ENCODE measurements at regions not wholly inside any gene's neighbourhood (a gene's known extent, or its start where the extent isn't known, plus 50 kb on each side); places are given as distances from the start of the nearest gene placed in this dataset.

DNA sequence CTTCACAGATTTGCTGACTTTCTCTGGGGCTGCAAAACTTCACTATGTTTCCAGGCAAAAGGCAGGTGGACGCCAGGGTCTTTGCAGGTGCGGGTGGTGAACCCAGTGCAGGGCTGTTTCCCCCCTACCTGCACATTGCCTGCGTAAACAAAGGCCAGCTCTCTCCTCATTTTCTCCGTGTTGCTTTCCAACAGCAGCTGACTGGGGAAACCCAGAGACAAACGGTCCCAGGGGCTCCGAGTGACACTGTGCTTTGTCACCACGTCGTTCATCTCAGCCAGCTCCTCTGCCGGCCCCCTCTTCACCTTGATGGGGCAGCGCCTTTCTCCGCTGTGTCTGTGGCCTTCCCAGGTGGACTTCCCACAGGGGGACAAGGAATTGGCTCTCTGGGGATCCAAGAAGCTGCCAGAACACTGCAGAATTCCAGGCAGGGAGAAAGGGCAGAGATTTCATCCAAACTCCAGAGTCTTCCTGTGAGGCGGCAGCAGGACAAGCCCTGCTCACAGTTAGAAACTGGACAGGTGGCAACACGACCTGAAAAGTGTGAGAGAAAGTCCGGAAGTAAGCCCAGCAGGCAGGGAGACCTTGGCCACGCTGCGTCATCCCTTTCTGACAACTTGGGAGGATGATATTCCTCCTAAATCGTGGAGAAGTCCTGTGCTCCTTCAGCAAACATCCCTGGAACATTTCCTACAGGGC is 1493.7 kb downstream of the TBC1D22A start:
- CTCF ChIA-PET = no interaction called here
- Histone ChIP-seq H3K27me3 (ENCODE audit: insufficient read depth, low read length) (peaks cover 2% of the 10 kb centered on the region; the same call in 1 of the 2 replicates), H3K4me2 (ENCODE audit: low read length) (no peak overlapping the region), H3K79me2 (ENCODE audit: insufficient read depth, low read length) (no peaks in the 10 kb centered on the region), H3K9me3 (ENCODE audit: control insufficient read depth in 1 of 2, insufficient read depth in 1 of 2, low read depth in 1 of 2, low read length in 2 of 2) (peaks cover 0 to 4% of the 10 kb centered on the region in 2 experiments; a peak in 1 of 4 replicates), H3K9me2 (ENCODE audit: insufficient read depth) (no peaks in the 10 kb centered on the region), H4K20me1 (ENCODE audit: insufficient read depth) (no peaks in the 10 kb centered on the region), H3K9ac (ENCODE audit: low read length) (no peak overlapping the region), H2AFZ (ENCODE audit: low read depth, low read length, poor library complexity, severe bottlenecking) (no peak overlapping the region), H3K4me1 (ENCODE audit: control insufficient read depth in 1 of 2, insufficient read depth in 2 of 2, low read length in 2 of 2) (no peaks in the 10 kb centered on the region), H3K36me3 (ENCODE audit: control insufficient read depth in 1 of 2, insufficient read depth in 2 of 2, low read length in 2 of 2) (no peaks in the 10 kb centered on the region), H3K27ac (ENCODE audit: low read depth, low read length) (no peak overlapping the region), H3K4me3 (replicated peaks in 1 of 2; ENCODE audit: low read depth in 1 of 2, low read length in 2 of 2) (no peak overlapping the region)
- no TSS peak for BruUV-seq (replicated peaks)
- intact Hi-C loops (cut with micrococcal nuclease) = no loop called here
- TF ChIP-seq, protein P1, sequence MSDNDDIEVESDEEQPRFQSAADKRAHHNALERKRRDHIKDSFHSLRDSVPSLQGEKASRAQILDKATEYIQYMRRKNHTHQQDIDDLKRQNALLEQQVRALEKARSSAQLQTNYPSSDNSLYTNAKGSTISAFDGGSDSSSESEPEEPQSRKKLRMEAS (IDR thresholded peaks at IDR 0.05) = no peak
- TF ChIP-seq FOSL1 (IDR thresholded peaks at IDR 0.05; ENCODE audit: low read depth) (no peak), SP1 (IDR thresholded peaks at IDR 0.05; ENCODE audit: low read depth) (no peak), ZFX (IDR thresholded peaks at IDR 0.05) (no peak), POLR2AphosphoS5 (IDR thresholded peaks at IDR 0.05; ENCODE audit: low read depth, low read length) (no peak)
- TF ChIP-seq, protein P2, sequence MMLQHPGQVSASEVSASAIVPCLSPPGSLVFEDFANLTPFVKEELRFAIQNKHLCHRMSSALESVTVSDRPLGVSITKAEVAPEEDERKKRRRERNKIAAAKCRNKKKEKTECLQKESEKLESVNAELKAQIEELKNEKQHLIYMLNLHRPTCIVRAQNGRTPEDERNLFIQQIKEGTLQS (IDR thresholded peaks at IDR 0.05) = no peak
- POLR2A ChIA-PET = no interaction called here
- no peak for DNase-seq (ENCODE audit: low read depth, low spot score)
- RAD21 ChIA-PET (ENCODE audit: low non-redundant PET in 1 of 2, low total read pairs in 2 of 2, uncharacterized antibody in 2 of 2, unreplicated experiment in 2 of 2) = no interaction called here
- ATAC-seq = no peak

DNA sequence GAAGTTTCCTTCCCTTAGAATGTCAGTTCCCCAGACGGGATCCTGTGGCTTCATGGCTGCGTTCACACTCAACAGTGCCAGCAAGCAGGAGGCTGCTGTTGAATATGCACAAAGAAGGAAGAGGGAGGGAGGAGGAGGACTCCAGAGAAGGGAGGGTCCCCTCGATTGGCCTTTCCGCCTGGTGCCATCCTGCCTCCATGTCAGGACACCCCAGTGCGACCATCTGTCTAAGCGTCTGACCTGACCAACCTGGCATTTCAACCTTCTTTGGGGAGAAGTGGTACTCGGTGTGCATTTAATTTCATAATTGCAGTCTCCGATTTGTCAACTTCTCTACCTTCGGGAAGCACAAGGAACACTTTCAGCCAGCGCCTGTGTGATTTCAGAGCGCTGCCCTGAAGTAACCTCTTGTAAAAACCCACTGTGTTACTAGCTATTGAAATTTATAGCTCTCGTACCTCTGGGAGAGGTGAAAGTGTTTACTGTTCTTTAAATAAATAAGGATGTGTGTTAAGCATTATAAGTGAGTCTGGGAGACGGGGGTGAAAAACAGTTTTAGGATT is 1491.9 kb downstream of the TBC1D22A start:
- Histone ChIP-seq H3K9ac (ENCODE audit: low read length) (no peak overlapping the region), H3K9me2 (ENCODE audit: insufficient read depth) (no peaks in the 10 kb centered on the region), H3K36me3 (ENCODE audit: control insufficient read depth in 1 of 2, insufficient read depth in 2 of 2, low read length in 2 of 2) (no peaks in the 10 kb centered on the region), H3K27ac (ENCODE audit: low read depth, low read length) (no peak overlapping the region), H3K4me3 (replicated peaks in 1 of 2; ENCODE audit: low read depth in 1 of 2, low read length in 2 of 2) (no peak overlapping the region), H3K27me3 (ENCODE audit: insufficient read depth, low read length) (peaks cover 6% of the 10 kb centered on the region; the same call in 1 of the 2 replicates), H3K79me2 (ENCODE audit: insufficient read depth, low read length) (no peaks in the 10 kb centered on the region), H2AFZ (ENCODE audit: low read depth, low read length, poor library complexity, severe bottlenecking) (no peak overlapping the region), H3K4me1 (ENCODE audit: control insufficient read depth in 1 of 2, insufficient read depth in 2 of 2, low read length in 2 of 2) (no peaks in the 10 kb centered on the region), H3K4me2 (ENCODE audit: low read length) (no peak overlapping the region), H3K9me3 (ENCODE audit: control insufficient read depth in 1 of 2, insufficient read depth in 1 of 2, low read depth in 1 of 2, low read length in 2 of 2) (peaks cover 0 to 4% of the 10 kb centered on the region in 2 experiments; a peak in 1 of 4 replicates), H4K20me1 (ENCODE audit: insufficient read depth) (no peaks in the 10 kb centered on the region)
- CTCF ChIA-PET = no interaction called here
- RAD21 ChIA-PET (ENCODE audit: low non-redundant PET in 1 of 2, low total read pairs in 2 of 2, uncharacterized antibody in 2 of 2, unreplicated experiment in 2 of 2) = no interaction called here
- ATAC-seq (no peak), DNase-seq (ENCODE audit: low read depth, low spot score) (no peak)
- intact Hi-C loops (cut with micrococcal nuclease) = no loop called here
- POLR2A ChIA-PET = no interaction called here
- no TSS peak for BruUV-seq (replicated peaks)
- TF ChIP-seq JUND (IDR thresholded peaks at IDR 0.05) = no peak
- no peak for TF ChIP-seq EZH2phosphoT487 (IDR thresholded peaks at IDR 0.05; ENCODE audit: borderline replicate concordance)
- no peak for TF ChIP-seq ZFX (IDR thresholded peaks at IDR 0.05)
- TF ChIP-seq EGR1 (IDR thresholded peaks at IDR 0.05; ENCODE audit: low read depth) = no peak
- TF ChIP-seq ELF1 (IDR thresholded peaks at IDR 0.05; ENCODE audit: borderline replicate concordance, low read depth) = no peak
- no peak for TF ChIP-seq CBX3 (IDR thresholded peaks at IDR 0.05; ENCODE audit: low read depth)
- TF ChIP-seq, protein P3, sequence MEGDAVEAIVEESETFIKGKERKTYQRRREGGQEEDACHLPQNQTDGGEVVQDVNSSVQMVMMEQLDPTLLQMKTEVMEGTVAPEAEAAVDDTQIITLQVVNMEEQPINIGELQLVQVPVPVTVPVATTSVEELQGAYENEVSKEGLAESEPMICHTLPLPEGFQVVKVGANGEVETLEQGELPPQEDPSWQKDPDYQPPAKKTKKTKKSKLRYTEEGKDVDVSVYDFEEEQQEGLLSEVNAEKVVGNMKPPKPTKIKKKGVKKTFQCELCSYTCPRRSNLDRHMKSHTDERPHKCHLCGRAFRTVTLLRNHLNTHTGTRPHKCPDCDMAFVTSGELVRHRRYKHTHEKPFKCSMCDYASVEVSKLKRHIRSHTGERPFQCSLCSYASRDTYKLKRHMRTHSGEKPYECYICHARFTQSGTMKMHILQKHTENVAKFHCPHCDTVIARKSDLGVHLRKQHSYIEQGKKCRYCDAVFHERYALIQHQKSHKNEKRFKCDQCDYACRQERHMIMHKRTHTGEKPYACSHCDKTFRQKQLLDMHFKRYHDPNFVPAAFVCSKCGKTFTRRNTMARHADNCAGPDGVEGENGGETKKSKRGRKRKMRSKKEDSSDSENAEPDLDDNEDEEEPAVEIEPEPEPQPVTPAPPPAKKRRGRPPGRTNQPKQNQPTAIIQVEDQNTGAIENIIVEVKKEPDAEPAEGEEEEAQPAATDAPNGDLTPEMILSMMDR (IDR thresholded peaks at IDR 0.05 in 2 of 3, conservative IDR thresholded peaks at IDR 0.05 in 1 of 3; ENCODE audit: borderline replicate concordance in 1 of 3, insufficient read depth in 1 of 3, low read depth in 2 of 3, low read length in 2 of 3) = no peak
- TF ChIP-seq TCF7L2 (IDR thresholded peaks at IDR 0.05; ENCODE audit: borderline replicate concordance, extremely low read depth, insufficient read depth, insufficient read length) = no peak
- no peak for TF ChIP-seq RAD21 (IDR thresholded peaks at IDR 0.05; ENCODE audit: low read depth)
- TF ChIP-seq, protein P1 (IDR thresholded peaks at IDR 0.05) = no peak
